ENCODE measurements at regions not wholly inside any gene's neighbourhood (a gene's known extent, or its start where the extent isn't known, plus 50 kb on each side); places are given as distances from the start of the nearest gene placed in this dataset.

DNA sequence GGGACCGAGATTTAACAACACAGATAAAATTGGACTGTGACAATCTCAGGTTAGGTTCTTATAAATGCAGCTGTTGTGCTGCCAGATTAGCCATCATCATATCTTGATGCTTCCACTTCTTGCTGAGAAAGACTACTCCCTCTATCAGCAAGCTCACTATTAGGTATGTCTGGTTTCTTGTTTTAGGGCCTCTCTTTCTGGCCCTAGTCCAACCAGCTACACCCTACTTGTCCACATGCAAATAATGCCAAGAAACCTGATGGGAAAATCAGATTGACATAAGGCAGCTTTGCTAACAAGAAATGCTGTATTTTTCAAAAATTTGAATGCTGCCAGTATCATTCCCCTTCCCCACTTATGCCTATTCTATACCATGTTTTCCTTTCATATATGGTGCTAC is 296.0 kb downstream of the RMST start:
- TF ChIP-seq, protein P1, sequence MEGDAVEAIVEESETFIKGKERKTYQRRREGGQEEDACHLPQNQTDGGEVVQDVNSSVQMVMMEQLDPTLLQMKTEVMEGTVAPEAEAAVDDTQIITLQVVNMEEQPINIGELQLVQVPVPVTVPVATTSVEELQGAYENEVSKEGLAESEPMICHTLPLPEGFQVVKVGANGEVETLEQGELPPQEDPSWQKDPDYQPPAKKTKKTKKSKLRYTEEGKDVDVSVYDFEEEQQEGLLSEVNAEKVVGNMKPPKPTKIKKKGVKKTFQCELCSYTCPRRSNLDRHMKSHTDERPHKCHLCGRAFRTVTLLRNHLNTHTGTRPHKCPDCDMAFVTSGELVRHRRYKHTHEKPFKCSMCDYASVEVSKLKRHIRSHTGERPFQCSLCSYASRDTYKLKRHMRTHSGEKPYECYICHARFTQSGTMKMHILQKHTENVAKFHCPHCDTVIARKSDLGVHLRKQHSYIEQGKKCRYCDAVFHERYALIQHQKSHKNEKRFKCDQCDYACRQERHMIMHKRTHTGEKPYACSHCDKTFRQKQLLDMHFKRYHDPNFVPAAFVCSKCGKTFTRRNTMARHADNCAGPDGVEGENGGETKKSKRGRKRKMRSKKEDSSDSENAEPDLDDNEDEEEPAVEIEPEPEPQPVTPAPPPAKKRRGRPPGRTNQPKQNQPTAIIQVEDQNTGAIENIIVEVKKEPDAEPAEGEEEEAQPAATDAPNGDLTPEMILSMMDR (IDR thresholded peaks at IDR 0.05) = no peak
- TF ChIP-seq EP300 (IDR thresholded peaks at IDR 0.05) (no peak), POLR2A (IDR thresholded peaks at IDR 0.05) (no peak), POLR2AphosphoS5 (IDR thresholded peaks at IDR 0.05) (no peak)
- Histone ChIP-seq H3K36me3 (no peaks in the 10 kb centered on the region), H3K27ac (no peak overlapping the region), H3K4me1 (peaks cover 0 to 7% (median 0%) of the 10 kb centered on the region in 4 donors), H3K9me3 (no peaks in the 10 kb centered on the region), H3K4me3 (no peak overlapping the region), H3K27me3 (no peaks in the 10 kb centered on the region)
- 27 to 67% (median 34%) methylated on average over 1 of the region's 1 CpG for WGBS, 5 donors
- DNase-seq = no peak
- intact Hi-C loops (cut with DNase I; ENCODE audit: low total_unique reads) = no loop called here

DNA sequence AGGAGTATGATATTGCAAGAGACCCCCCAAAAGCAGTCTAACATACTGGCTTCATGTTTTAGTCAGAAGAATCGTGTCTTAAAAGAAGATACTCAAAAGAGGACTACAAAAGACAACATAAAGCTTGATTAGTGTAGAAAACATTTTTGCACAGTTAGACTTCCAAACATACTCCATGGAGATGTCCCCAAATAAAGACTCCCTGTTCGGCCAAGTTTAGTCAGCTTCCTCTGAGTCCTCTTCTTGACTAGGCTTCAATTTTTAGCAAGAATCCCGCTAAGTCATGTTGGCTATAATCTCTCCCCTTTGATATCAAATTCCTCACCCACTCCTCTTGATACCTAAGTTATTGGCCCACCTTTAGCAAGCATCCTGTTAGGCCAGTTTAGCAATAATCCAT is 298.0 kb downstream of the RMST start:
- no peak for DNase-seq
- WGBS, 5 donors = 83 to 91% (median 89%) methylated on average over 3 of the region's 3 CpGs
- no peaks in the 10 kb centered on the region for H3K36me3 ChIP-seq
- H3K4me3 ChIP-seq = no peak overlapping the region
- intact Hi-C loops (cut with DNase I; ENCODE audit: low total_unique reads) = no loop called here
- H3K4me1 ChIP-seq = peaks cover 0 to 7% (median 0%) of the 10 kb centered on the region in 4 donors
- TF ChIP-seq, protein P1 (IDR thresholded peaks at IDR 0.05) = no peak
- TF ChIP-seq POLR2AphosphoS5 (IDR thresholded peaks at IDR 0.05) (no peak), EP300 (IDR thresholded peaks at IDR 0.05) (no peak), POLR2A (IDR thresholded peaks at IDR 0.05) (no peak)
- H3K9me3 ChIP-seq = no peaks in the 10 kb centered on the region
- H3K27ac ChIP-seq = no peak overlapping the region
- H3K27me3 ChIP-seq = no peaks in the 10 kb centered on the region

DNA sequence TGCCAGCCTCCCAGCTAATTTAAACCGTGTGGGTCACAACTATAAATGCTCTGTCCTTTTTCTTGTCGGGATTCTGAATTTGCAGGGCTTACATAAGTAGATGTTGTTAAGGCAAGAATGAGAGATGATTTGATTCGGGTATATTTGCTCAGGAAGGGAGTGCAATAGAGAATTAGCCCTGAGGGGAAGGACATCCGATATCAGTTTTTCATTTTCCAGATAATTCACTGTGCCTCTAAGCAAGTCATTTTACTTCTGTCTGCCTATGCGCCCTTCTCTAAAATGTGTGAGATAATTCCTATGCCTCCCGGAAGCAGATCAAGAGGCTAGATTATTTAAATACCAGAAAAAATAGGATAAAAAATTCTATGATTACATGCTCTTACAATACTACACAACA is 300.5 kb downstream of the RMST start:
- no peaks in the 10 kb centered on the region for H3K9me3 ChIP-seq
- peaks cover 0 to 19% (median 0%) of the 10 kb centered on the region in 4 donors for H3K4me1 ChIP-seq
- TF ChIP-seq, protein P1 (IDR thresholded peaks at IDR 0.05) = no peak
- TF ChIP-seq EP300 (IDR thresholded peaks at IDR 0.05) = no peak
- no peak for TF ChIP-seq POLR2AphosphoS5 (IDR thresholded peaks at IDR 0.05)
- TF ChIP-seq POLR2A (IDR thresholded peaks at IDR 0.05) = no peak
- no peak overlapping the region for H3K4me3 ChIP-seq
- no peak overlapping the region for H3K27ac ChIP-seq
- H3K27me3 ChIP-seq = no peaks in the 10 kb centered on the region
- H3K36me3 ChIP-seq = no peaks in the 10 kb centered on the region
- 70 to 82% (median 78%) methylated on average over 6 of the region's 6 CpGs for WGBS, 5 donors
- intact Hi-C loops (cut with DNase I; ENCODE audit: low total_unique reads) = no loop called here
- no peak for DNase-seq

DNA sequence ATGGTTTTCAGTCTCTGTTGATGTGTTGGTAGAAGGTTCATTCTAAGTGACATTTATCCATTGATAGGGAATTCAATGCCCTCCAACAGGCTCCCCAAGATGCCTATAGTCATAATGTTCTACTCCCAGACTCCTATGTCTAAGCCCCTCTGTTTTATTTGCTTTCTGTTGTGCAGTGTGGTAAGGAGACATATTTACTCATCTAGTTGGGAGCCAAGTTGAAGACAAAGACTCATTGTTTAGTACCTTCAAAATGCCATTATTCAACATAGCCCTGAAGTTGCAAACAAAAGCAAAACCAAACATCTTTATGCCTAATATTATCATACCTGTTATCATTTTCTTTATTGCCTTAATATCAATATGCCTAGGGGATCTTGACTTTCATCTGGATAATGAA is 302.1 kb downstream of the RMST start:
- peaks cover 0 to 11% (median 0%) of the 10 kb centered on the region in 4 donors for H3K4me1 ChIP-seq
- H3K27me3 ChIP-seq = no peaks in the 10 kb centered on the region
- DNase-seq = no peak
- H3K9me3 ChIP-seq = no peaks in the 10 kb centered on the region
- TF ChIP-seq EP300 (IDR thresholded peaks at IDR 0.05) (no peak), POLR2A (IDR thresholded peaks at IDR 0.05) (no peak), POLR2AphosphoS5 (IDR thresholded peaks at IDR 0.05) (no peak)
- TF ChIP-seq, protein P1 (IDR thresholded peaks at IDR 0.05) = no peak
- H3K4me3 ChIP-seq = no peak overlapping the region
- H3K36me3 ChIP-seq = no peaks in the 10 kb centered on the region
- intact Hi-C loops (cut with DNase I; ENCODE audit: low total_unique reads) = no loop called here
- H3K27ac ChIP-seq = no peak overlapping the region

Measured in stomach (tissue), 8 donors.